ENCODE measurements at regions not wholly inside any gene's neighbourhood (a gene's known extent, or its start where the extent isn't known, plus 50 kb on each side); places are given as distances from the start of the nearest gene placed in this dataset.

DNA sequence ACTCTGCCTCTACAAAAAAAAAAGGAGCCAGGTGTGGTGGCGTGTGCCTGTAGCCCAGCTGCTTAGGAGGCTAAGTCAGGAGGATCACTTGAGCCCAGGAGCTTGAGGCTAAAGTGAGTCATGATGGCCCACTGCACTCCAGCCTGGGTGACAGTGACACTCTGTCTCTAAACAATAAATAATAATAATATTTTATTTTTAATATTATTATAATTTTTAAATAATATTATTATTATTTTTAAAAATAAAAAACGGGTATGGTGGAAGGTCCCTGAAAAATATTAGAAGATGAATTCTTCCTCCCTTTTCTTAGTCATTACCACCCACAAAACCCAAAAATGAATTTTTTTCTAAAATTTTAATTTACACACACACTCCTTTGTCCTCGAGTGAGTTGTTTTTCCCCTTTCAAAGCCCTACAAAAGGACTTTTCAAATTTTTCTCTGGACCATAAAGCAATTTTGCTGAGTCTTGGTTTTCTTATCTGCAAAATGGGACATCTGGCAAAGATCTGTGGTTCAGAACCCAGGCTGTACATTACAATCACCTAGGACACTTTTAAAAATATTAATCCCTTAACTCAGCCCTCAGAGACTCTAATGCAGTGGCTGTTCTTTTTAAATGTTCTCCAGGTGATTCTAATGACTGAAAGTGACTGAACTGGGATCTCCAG lies 174.0 kb upstream of the NEBL start:
- DNase-seq: no peak

DNA sequence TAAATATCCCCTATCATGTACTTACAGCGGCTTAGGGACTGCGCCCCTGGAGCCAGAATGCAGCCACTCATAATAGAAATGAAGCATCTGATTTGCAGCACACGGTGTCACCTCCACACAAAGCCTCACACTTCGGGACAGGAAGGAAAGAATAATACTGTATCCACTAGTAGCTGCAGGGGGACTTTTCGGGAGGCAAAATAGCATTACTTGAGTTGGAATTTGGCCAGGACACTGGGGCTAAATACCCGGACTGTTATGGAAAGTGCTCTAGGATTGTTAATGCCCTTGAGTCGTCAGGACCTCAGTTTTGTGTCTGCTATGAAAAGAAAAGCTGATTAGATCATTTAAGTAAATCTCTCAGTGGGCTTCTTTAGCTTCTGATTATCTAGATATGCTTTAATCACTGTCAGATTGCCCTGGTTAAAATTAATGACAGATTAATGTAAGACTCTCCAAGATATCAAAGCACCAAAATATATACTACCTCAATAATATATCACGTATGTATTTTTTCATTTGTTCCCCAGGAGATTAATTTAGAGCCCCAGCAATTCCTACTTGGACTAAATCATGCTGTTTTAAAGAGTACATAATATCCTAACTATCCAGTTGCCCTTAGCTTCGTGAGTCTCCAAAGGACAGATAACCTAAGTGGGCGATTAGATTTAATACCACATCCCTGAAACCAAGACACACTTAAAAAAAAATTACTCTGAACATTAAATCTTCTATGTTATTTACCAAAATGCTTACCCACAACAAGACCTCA lies 173.0 kb upstream of the NEBL start:
- no peak for DNase-seq

DNA sequence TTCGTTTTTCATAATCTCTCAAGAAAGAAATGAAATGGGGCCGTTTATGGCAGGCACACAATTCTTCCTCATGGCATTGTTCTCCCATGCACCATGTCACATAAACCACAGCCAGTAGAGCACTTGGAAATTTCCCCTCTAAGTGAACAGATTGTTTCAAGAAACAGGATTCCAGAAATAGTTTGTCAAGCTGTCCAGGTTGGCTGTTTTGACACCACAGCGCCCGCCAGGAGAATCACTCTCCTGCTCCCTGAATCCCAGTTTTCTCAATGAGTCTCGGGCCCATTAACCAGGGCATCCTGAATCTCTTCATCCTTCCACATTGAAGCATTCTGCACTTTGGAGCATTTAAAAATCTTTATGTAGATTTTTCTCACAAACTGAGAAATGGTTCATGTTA lies 172.2 kb upstream of the NEBL start:
- no peak for DNase-seq

DNA sequence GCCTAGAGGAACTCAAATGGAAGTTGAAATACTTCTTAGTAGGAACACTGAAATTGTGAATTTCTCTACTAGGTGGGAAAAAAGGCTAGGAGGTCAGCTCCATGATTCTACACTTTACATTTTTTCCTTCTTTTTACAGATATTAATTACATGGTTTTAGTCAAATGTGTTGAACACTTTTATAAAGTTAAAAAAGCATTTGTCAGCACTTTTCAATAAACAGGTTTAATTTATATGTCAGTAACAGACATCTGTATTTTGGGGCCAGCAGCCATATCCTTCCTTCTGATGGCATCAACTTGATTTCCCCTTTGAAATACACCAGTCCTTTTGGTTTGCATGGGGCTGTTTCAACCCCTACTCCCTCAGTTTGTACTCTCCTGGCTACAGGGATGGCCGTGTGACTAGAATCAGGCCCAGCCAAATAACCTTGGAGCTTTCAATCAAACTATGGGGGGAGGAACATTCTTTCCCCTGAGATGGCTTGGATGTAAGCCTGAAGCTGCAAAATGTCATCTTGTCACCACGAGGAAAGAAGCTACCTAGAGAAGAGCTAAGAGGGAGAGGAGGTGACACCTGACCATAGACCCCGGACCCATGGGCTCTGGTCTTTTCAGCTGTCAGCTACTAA lies 171.0 kb upstream of the NEBL start:
- DNase-seq: no peak

DNA sequence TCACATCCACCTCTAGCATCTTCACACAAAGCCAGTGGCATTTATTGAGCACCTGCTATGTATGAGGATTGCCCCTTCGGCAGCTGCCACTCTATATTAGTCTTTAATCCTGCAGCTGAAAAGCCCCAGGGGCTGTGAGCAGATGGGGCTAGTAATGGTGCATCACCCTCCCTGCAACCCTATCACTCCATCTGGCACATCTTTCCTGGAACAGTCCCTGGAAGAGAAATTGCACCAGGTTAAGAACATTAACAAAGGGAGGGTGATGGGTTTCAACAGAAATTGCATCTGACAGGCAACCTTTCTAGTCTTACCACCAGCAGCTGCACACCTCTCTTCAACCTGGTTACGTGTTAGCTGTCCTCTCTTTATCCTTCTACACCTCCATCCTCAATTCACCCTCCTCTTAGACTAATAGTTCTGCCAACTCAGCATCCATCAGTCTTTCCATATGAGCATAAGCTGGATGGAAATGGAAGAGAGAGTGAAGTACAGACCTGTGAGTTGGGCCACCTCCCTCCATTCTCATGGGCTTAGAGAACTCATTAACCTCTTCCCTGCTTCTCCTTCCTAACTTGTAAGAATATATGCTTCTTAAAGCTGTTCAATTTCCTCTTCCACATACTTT lies 168.6 kb upstream of the NEBL start:
- DNase-seq: no peak

DNA sequence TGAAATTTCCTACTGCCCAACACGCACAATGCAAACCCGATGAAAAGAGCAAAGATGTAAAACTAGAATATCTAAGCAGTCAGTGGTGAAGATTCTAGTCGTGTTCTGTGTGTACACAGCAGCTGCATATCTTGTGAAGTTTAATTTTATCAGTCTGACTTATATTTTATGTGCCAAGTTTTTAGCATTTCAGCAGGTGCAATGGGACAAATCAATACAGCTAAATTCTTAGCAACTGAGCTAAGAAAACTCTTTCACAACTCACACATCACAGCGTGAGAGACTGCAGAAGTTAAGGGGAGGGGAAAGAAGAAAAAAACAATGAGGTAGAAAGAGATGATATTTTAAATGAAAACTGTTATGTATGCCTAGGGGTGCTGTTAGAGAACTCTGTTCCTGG lies 164.9 kb upstream of the NEBL start:
- DNase-seq: no peak

DNA sequence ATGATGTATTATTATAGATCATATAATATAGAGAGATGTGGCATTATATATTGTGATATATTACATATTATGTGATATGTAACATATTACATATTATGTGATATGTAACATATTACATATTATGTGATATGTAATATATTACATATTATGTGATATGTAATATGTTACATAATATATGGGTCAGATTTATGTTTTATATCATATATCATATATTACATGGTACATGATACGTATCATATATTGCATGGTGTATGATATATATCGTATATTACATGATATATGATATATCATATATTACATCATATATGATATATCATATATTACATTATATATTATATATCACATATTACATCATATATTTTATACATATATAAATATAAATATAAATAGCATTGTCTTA lies 164.1 kb upstream of the NEBL start:
- DNase-seq: no peak

DNA sequence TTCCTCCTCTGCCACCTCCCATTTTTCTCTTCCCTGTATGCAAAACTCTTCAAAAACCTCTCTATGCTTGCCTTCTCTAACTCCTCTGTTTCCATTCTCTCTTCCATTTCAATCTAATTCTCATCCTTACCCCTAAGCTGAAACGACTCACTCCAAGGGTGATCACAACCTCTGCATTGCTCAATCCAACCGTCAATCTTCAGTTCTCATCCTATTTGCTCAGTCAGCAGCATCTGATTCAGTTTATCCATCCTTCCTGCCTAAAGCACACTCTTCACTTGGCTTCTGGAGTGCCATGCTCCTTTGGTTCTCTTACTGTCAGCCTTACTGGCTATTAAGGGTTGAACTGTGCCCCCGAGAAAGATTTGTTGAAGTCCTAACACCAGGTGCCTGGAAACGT lies 163.5 kb upstream of the NEBL start:
- no peak for DNase-seq

DNA sequence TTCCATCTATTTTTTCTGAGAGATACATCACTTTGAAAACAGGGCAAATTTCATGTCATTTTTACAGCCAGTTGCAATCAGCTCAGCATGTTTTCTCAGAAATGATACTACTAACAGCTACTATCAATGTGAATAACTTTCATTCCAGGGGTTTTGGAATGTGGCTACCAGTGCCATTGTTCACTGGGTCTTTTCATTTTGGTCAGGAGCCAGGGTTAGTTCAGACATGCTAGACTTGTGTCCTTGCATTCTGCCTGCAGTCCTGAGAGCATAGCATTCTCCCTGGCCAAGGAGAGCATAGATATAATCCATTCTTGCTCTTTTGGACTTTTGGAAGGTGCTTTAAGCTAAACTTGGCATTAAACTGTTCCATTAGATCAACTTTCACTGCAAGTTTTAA lies 160.9 kb upstream of the NEBL start:
- no peak for DNase-seq

DNA sequence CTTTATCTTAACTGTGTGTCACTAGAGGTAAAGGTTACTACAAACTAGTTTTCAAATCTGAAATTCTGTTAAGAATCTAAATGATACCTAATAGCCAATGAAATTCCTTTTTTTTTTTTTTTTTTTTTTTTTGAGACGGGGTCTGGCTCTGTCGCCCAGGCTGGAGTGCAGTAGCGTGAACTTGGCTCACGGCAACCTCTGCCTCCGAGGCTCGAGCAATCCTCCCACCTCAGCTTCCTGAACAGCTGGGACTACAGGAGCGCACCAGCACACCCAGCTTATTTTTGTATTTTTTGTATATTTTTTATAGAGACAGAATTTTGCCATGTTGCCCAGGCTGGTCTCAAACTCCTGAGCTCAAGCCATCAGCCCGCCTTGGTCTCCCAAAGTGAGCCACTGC lies 160.3 kb upstream of the NEBL start:
- DNase-seq: no peak

DNA sequence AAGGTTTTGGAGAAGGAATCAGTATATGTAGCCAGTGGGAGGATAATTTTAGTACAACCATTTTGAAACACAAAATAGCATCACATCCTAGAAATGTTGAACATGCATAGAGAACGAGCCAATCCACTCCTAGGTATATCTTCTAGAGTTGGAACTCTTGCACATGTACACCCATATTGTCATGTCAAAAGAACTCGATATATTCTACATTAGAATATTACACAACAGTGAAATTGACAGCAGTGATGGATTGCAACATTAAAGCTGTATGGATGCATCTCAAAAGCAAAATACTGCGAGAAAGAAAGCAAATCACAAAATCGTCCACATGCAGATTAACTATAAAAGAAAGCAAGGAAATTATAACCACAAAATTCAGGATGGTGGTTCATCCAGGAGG lies 159.3 kb upstream of the NEBL start:
- no peak for DNase-seq

DNA sequence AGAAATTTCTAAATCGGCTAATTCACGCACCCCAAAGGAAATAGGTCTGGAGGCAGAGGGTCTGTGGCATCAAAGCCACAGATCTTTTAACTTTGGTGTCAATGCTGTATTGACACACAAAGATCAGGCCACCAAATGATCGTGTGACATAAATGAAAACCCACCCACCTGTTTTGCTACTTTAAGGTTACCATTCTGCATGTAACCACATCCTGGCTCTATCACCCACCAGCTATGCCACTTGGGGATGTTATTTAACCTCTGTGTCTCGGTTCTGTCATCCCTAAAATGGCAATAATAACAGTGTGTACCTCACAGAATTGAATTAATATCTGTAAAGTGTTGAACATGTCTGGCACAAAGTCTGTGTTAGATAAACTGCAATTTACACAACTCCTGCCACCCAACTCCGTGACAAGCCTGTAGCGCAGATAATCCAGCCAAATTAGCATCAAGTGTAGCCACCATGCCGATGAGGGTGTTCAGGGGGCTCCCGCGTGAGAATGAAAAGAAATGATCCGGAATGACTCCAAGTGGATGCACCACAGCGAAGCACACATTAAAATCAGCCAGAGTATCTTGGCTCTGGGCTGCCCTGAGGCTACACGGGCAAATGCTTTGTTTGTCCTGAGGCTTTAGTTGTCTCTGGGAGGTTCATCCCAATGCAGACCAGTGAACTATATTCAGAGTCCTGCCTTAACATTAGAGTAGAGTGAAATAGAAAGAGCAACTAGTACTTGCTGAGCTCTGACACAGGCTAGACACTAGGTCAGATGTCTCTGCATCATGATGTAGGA lies 158.4 kb upstream of the NEBL start:
- no peak for DNase-seq

DNA sequence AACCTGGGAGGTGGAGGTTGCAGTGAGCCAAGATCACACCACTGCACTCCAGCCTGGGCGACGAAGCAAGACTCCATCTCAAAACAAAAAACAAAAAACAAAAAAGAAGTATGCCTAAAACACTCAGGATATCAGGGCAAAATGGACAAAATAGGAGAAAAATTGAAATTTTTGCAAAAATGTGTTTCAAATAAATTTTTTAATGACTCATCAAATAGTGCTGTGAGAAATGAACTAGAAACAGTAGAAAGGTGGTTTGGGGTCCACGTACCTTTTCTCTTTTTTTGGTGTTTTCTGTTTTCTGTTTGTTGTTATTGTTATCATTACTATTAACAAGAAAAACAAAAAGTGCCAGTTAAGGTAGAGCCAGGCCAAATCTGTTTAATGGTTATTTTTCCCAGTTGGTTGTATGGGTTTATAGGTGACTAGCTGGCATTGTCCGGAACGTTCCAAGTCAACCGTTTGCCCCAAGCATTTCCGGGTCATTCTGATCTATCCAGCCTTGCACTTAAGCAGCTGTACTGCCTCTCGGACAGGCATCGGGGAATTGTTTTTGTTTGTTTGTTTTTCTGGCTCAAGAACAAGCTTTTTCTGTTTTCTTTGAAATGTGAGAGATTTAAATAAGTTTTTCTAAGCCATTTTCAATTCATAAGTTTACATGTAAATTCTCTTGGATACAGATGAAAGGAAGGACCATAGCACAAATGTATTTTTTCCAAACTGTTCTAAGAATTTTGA lies 157.0 kb upstream of the NEBL start:
- no peak for DNase-seq

DNA sequence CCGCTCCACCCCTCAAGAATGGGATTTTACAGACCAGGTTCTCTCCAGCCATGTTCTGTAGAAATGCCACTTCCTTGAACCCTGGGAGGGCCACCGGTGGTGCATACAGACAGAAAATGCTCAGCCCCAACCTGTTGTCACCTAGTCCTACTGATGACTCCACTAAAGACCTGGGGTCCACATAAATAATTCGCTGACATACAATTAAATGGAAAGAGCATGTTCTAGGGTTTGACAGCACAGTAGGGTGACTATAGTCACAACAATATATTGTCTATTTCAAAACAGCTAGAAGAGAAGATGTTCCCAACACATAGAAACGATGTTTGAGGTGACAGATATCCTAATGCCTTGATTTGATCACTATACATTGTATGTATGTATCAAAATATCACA lies 155.6 kb upstream of the NEBL start:
- no peak for DNase-seq

DNA sequence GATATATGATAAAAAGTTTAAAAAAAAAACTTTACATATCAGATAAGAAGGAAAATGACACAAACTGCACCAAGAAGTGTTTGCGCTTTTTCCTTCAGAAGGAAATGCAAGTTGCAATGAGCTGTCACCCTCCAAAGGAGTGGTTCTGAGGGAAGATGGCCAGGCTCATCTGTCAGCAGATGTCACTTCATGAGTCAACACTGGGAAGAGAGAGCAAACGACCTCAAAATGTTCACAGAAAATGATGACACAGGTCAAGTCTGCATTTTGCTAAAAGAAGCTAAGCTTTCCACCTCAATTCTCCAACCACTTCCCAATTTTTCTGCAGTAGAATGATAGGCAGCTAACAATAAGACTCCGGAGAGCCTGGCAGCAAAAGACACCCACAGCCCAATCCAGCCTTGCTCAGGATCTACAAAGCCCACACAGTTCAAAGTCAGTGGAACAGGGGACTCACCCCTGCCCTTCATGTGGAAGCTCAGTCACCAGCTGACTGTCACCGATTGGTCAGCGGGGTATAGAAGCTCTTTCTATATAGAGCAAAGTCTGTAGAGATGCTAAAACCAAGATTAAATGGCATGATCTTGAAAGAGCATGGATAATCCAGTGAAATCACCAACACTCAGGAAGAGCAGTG lies 155.1 kb upstream of the NEBL start:
- DNase-seq: no peak

DNA sequence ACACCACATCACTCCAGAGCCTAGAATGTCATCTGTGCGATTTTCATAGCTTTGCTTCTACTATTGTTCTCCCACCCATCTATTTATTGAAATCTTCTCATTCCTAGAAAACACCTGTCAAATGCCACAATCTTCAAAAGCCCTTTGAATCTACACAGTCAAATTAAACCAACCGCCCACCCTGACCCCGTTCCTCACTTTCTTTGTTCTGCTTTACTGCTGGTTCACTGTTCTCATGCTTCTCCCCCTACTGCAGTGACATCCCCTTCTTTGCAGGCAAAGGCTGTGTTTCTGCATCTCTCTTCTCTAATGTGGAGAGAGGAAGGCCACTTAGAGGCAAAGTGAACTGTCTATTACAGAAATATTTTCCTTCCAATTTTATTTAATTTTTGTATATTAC lies 152.4 kb upstream of the NEBL start:
- DNase-seq: no peak

DNA sequence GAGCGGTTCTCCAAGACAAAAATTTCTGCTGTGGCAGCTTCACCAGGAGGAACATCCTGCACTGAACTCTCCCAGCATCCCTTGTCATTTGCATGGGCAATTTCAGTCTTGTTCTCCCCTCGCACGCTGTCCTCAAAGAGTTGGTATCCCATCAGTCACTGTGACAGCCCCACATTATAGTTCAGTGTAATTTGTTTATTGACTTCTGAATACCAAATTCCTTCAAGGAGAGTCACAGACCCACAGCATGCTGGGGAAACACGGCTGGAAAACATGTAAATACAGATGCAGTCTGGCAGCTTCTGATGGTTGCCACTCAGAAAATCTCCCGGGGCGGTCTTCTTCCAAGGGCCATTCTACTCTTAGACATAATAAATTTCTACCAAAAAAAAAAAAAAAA lies 151.0 kb upstream of the NEBL start:
- no peak for DNase-seq

DNA sequence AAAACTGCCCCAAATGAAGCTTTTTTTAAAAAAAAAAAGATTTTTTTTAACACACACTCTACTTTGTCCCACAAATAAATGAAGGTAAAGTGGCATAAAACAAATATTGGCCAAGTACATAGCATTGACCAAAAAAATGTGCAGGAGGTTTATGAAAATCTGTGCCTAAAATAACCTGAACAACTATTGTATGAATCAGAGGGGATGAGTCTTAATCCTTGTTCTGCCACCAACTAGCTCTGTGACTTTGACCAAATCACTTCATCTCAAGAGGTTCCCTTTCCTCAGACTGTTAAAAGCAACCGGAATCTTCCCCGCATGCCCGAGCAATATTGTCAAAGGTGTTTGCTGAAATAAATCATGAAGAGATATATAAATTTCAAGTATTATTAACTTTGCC lies 150.4 kb upstream of the NEBL start:
- DNase-seq: no peak

DNA sequence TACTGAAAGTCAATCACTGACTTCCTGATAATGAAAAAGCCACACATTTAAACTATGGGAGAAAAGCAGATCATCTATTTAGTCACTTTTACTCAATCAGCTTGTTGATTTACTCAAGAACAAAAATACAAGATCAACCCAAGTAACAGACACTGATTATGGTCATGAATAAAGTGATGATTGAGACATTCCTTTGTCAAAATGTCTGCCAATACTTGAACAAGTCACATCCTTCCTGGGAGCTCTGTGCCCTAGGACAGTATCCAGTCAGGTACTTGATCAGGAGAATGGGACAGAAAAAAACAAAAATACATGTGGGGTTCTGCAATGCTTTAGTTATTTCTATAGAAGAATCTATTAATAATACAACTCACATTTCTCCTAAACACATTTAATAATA lies 150.0 kb upstream of the NEBL start:
- no peak for DNase-seq

DNA sequence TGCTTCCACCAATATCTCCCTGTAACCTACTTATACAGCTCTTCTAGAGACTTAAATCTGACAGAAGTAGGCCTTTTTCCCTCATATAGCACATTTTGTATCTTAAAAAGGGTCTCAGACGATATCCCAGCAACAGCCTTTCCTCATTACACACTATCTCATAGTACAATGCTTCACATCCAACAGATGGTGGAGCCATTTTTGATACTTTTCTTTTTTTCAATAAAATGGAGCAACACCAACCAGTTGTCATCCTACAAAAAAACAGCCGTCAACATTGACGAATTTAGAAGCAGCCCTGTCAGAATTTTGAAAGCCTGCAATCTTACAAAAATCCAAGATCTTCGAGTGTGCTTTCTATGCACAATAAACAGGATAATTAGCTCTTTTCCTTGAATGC lies 145.9 kb upstream of the NEBL start:
- DNase-seq: no peak

DNA sequence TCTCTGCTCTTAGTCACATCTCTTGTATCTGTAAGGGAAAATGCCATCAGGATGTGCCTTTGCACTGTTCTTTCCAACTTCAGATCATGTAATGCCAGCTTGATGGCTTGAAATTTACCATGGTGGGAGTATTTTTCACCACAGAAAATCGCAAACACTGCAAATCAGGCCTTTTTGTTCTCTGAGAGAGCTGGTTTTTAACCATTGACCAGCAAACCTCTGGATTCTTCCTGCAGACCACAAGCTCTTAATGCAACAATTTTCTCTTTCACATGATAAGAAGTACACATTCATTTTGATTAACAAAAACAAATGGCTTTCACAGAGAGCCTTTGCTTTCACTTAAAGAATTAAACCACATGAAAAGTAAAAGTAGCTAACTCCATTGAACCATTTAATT lies 145.4 kb upstream of the NEBL start:
- no peak for DNase-seq
